ENCODE measurements at regions not wholly inside any gene's neighbourhood (a gene's known extent, or its start where the extent isn't known, plus 50 kb on each side); places are given as distances from the start of the nearest gene placed in this dataset.

DNA sequence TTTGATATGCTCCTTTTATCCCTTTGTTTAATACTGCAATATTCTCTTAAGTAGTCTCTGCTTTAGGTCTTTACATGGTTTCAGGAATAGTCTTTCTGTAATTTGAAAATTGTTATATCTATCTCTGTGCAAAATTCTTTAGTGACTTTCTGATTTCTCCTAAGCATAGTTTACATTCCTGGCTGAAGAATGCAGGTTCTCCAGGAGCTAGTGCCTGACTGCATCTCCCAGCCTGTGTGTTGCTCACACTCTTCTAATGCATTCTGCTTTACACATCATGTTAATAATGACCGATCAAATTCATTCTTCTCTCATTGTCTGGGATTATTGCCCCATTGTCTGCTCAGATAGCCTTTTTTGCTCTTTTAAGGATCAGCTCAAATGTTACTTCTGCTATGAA is 1349.2 kb downstream of the DSC3 start:
- DNase-seq (ENCODE audit: low spot score) = no peak

GRCh38 chr18:29681578-29681977 is 1361.0 kb downstream of the DSC3 start:
- DNase-seq (ENCODE audit: low spot score) = no peak

- no peak for DNase-seq (ENCODE audit: low spot score)
Measured at GRCh38 chr18:29664278-29665036, 1378.1 kb downstream of the DSC3 start.

GRCh38 chr18:29661924-29662323 is 1380.6 kb downstream of the DSC3 start:
- DNase-seq (ENCODE audit: low spot score) = no peak

- no peak for DNase-seq (ENCODE audit: low spot score)
Measured at GRCh38 chr18:29660777-29661176, 1381.8 kb downstream of the DSC3 start.

DNA sequence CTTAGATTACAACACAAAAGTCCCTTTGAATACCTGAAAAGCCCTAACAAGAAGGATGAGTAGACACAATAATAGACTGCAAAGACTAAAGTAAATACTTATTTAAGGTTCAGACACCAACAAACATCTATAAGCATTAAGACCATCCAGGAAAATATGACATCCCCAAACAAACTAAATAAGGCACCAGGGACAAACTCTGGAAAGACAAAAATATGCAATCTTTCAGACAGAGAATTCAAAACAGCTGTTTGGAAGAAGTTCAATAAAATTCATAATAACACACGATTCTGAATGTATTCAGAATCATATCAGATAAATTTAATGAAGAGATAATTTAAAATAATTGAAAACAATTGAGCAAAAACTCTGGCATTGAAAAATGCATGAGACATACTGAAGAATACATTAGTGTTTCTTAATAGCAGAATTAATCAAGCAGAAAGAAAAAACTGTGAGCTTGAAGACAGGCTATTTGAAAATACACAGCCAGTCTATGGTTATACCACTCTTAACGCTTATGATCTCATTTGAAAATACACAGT is 1388.8 kb downstream of the DSC3 start:
- DNase-seq (ENCODE audit: low spot score) = no peak

DNA sequence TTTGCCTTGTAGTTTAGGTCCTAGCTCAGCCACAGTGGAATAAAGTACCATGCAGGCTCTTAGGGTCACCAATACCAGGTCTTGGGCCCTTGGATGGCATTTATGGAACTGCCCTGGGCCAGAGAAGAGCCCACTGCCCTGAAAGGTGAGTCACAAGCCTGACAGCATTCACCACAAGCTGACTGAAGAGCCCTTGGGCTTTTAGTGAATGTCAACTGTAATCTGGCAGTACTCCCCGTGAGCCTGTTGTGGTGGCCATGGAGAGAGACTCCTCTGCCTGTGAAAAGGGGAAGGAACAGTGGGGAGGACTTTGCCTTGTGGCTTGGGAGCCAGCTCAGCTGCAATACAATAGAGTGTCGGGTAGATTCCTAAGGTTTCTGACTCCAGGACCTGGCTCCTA is 1389.7 kb downstream of the DSC3 start:
- DNase-seq (ENCODE audit: low spot score) = no peak

DNA sequence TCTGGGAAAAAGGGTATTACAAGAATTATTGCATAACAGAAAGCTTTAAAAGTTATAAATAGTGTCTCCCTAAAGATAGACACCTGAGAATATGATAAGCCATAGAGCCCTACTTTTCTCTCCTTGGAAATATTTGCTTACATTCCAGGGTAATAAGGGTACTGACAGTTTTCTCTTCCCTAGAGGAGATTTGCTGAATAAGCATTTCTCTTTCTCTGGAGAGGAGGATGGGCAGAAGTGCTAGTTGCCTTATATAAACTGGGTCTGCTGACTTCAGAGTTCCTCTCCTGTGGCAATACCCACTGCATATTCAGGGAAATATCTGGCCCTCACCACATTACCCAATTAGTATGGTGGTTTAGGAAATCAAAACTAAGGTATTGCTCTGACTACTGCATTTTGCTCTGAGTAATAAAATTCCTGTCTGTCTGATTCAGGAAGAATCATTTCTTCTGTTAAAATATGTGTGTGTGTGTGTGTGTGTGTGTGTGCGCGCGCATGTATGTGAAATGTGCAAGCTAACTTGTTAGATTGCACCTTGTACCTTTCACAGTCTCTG is 1391.3 kb downstream of the DSC3 start:
- no peak for DNase-seq (ENCODE audit: low spot score)

GRCh38 chr18:29648891-29649290 is 1393.7 kb downstream of the DSC3 start:
- DNase-seq (ENCODE audit: low spot score) = no peak

DNA sequence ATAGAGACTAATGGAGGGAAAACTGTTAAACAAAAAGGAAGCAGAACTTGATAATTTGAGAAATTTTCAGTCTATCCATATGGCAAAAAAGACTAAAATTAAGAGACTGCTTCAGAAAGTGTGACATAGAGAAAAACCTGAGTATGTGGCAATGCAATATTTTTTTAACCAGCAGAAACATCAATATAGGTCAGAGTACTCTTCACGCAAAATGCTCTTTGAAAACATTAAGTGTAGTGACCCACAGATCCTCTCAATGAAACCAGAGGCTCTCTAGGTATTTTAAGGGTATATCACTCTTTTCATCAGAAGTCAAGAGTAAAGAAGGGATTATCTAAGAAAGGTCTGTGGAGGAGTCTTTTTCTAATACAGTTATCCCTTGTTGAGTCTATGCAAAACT is 1394.8 kb downstream of the DSC3 start:
- no peak for DNase-seq (ENCODE audit: low spot score)

- no peak for DNase-seq (ENCODE audit: low spot score)
Measured at GRCh38 chr18:29644276-29644675, 1398.3 kb downstream of the DSC3 start.

DNA sequence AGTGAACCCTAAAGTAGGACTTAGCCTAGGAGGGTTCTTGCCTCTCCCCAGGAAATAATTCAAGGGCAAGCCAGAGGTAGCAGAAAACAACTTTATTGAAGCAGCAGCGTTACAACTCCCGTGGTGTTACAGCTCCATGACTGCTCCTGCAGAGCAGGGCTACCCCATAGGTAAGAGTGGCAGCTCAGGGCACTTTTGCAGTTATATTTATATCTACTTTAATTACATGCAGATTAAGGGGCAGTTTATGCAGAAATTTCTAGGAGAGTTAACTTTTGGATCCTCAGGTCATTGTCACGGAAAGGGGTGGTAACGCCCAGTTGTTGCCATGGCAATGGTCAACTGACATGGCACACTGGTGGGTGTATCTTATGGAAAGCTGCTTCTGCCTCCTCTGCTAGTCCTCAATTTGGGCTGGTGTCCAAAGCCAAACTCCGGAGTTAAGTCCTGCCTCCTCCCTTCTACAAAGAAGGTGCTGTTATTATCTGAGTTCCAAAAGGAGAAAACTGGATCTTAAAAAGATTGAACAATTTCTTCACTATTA is 1413.0 kb downstream of the DSC3 start:
- no peak for DNase-seq (ENCODE audit: low spot score)

GRCh38 chr18:29626094-29626493 is 1416.4 kb downstream of the DSC3 start:
- no peak for DNase-seq (ENCODE audit: low spot score)

- DNase-seq (ENCODE audit: low spot score) = no peak
Measured at GRCh38 chr18:29616867-29617266, 1425.7 kb downstream of the DSC3 start.

- DNase-seq (ENCODE audit: low spot score) = no peak
Measured at GRCh38 chr18:29608982-29609381, 1432.1 kb upstream of the CDH2 start.

DNA sequence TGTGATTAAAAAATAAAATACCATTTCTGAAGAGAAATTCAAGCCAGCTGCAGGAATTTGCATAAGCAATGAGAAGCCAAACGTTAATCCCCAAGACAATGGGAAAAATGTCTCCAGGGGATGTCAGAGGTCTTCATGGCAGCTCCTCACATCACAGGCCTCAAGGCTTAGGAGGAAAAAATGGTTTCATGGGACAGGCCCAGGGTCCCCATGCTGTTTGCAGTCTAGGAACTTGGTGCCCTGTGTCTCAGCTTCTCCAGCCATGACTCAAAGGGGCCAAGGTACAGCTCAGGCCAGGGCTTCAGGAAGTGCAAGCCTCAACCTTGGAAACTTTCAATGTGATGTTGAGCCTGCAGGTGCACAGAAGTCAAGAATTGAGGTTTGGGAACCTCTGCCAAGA is 1428.4 kb upstream of the CDH2 start:
- no peak for DNase-seq (ENCODE audit: low spot score)

- no peak for DNase-seq (ENCODE audit: low spot score)
Measured at GRCh38 chr18:29596959-29597358, 1420.0 kb upstream of the CDH2 start.

GRCh38 chr18:29594493-29594892 is 1417.6 kb upstream of the CDH2 start:
- DNase-seq (ENCODE audit: low spot score) = no peak

GRCh38 chr18:29588446-29589100 is 1411.6 kb upstream of the CDH2 start:
- DNase-seq (ENCODE audit: low spot score) = no peak

DNA sequence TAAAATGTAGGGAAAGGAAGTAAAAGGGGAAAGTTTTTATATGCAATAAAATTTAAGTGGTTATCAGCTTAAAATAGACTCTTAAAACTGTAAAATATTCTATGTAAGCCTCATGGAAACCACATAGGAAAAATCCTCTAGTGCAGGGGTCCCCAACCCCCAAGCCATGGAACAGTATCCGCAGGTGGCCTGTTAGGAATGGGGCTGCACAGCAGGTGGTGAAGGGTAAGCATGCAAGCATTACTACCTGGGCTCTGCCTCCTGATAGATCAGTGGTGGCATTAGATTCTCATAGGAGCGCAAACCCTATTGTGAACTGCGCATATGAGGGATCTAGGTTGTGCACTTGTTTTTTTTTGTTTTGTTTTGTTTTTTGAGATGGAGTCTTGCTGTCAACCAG is 1409.3 kb upstream of the CDH2 start:
- DNase-seq (ENCODE audit: low spot score) = no peak

GRCh38 chr18:29560270-29560669 is 1383.3 kb upstream of the CDH2 start:
- no peak for DNase-seq (ENCODE audit: low spot score)

DNA sequence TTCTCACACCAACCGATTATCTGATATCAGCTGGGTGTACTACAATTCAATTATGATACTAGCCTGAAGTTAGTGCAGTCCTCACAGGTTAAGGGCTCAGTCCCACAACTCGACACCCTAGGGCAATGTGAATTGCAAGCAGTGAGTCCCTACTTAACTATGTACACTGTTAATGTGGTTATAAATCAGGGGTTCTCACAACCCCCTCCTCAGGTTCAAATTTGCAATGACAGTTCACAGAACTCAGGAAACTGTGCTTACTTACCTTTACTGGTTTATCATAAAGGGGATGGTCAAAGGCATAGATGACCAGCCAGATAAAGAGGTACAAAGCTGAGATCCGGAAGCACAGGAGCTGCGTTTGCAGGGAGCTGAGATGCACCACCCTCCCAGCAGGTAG is 1379.1 kb upstream of the CDH2 start:
- no peak for DNase-seq (ENCODE audit: low spot score)

GRCh38 chr18:29549759-29550158 is 1372.8 kb upstream of the CDH2 start:
- no peak for DNase-seq (ENCODE audit: low spot score)
